GM19023 (cell line): ENCODE measurements at regions not wholly inside any gene's neighbourhood (a gene's known extent, or its start where the extent isn't known, plus 50 kb on each side); places are given as distances from the start of the nearest gene placed in this dataset.

ENCODE experiments used
- ATAC-seq: cut with Tn5 transposase; IDR thresholded peaks from one replicate; pipeline ENCODE4 v1.9.1; 2021; ENCODE audit warnings: mild to moderate bottlenecking, moderate library complexity; ENCODE audit not compliant: unreplicated experiment

- ATAC-seq = no peak
These were observed 52.5 kb upstream of the TTC29 start for GRCh38 chr4:146998157-146998556.

- no peak for ATAC-seq
These were observed 58.5 kb upstream of the TTC29 start for GRCh38 chr4:147003956-147004809.

GRCh38 chr4:147006229-147006628, 60.6 kb upstream of the TTC29 start:
- no peak for ATAC-seq

GRCh38 chr4:147009875-147010274, 64.2 kb upstream of the TTC29 start:
- no peak for ATAC-seq

GRCh38 chr4:147011411-147011810, 65.7 kb upstream of the TTC29 start:
- ATAC-seq = no peak

GRCh38 chr4:147012059-147012707, 66.5 kb upstream of the TTC29 start:
- ATAC-seq = no peak

GRCh38 chr4:147014946-147015345, 69.3 kb upstream of the TTC29 start:
- ATAC-seq = no peak

- ATAC-seq = no peak
These were observed 69.8 kb upstream of the TTC29 start for GRCh38 chr4:147015491-147015890.

GRCh38 chr4:147017081-147017480, 71.4 kb upstream of the TTC29 start:
- ATAC-seq = no peak

- peak; percentile 87 for ATAC-seq
These were observed 73.4 kb upstream of the TTC29 start for GRCh38 chr4:147019091-147019490.

GRCh38 chr4:147020456-147020855, 74.8 kb upstream of the TTC29 start:
- no peak for ATAC-seq

GRCh38 chr4:147025042-147025441, 79.4 kb upstream of the TTC29 start:
- ATAC-seq = no peak

GRCh38 chr4:147029296-147029695, 83.6 kb upstream of the TTC29 start:
- no peak for ATAC-seq

- no peak for ATAC-seq
These were observed 88.7 kb upstream of the TTC29 start for GRCh38 chr4:147034372-147034771.

- ATAC-seq = no peak
These were observed 91.4 kb upstream of the TTC29 start for GRCh38 chr4:147037069-147037468.

GRCh38 chr4:147039976-147040575, 94.4 kb upstream of the TTC29 start:
- no peak for ATAC-seq

GRCh38 chr4:147040874-147041273, 95.2 kb upstream of the TTC29 start:
- no peak for ATAC-seq

- no peak for ATAC-seq
These were observed 95.7 kb upstream of the TTC29 start for GRCh38 chr4:147041376-147041775.

GRCh38 chr4:147042046-147042445, 96.4 kb upstream of the TTC29 start:
- no peak for ATAC-seq

- no peak for ATAC-seq
These were observed 98.6 kb upstream of the TTC29 start for GRCh38 chr4:147044241-147044640.

- no peak for ATAC-seq
These were observed 104.3 kb upstream of the TTC29 start for GRCh38 chr4:147049946-147050345.

- ATAC-seq = no peak
These were observed 104.7 kb upstream of the TTC29 start for GRCh38 chr4:147050356-147050765.
